HepG2 (cell line): ENCODE measurements at regions not wholly inside any gene's neighbourhood (a gene's known extent, or its start where the extent isn't known, plus 50 kb on each side); places are given as distances from the start of the nearest gene placed in this dataset.

ENCODE experiments used
- ATAC-seq: fragments of 200-7000 bp; cut with Tn5 transposase; 3 replicates; pipeline ENCODE4 v1.9.1; 2020; ENCODE audit warnings: mild to moderate bottlenecking, moderate library complexity
- BruUV-seq: library from RNA; stranded (reverse); fragments of 400-500 nt; replicated peaks from 2 replicates; lab custom pipeline; 2021; lab: Mats Ljungman, UMichigan
- CTCF ChIA-PET: fragments of 300-600 bp; formaldehyde crosslinking; extraction: SDS; loops from one replicate; lab custom pipeline; 2021; ENCODE audit warnings: low total read pairs, inconsistent platforms, low intra/inter-chr PET ratio; lab: Yijun Ruan, JAX
- POLR2A ChIA-PET: fragments of 350-600 bp; sonication (Branson Sonifier 250); formaldehyde crosslinking; loops from one replicate; lab custom pipeline; 2020; ENCODE audit warnings: antibody characterized with exemption, inconsistent platforms; lab: Yijun Ruan, JAX
- DNase-seq: peaks from one replicate; pipeline ENCODE4 v3.0.0-alpha.2; 2015; ENCODE audit warnings: low spot score
- FAIRE-seq: peaks from 3 replicates; lab custom pipeline; 2011; peaks lifted over from hg19 to GRCh38; lab: Jason Lieb, UNC
- H2AFZ ChIP-seq: one replicate; pipeline ENCODE4 v1.6.1; 2011; ENCODE audit warnings: low read length, inconsistent platforms
- H3K27ac ChIP-seq: fragments of 300-600 bp; 3 replicates; pipeline ENCODE4 v1.8.0; 2011; ENCODE audit warnings: mixed run types, mild to moderate bottlenecking, mixed read lengths, low read length, inconsistent platforms; ENCODE audit not compliant: insufficient read depth; ENCODE audit errors: extremely low read length
- H3K27me3 ChIP-seq, 2 experiments: fragments of 200-600 bp in 1 of 2; 2 replicates in 1 of 2; 3 replicates in 1 of 2; pipeline versions ENCODE4 v1.6.0 to v1.8.0; 2011; ENCODE audit warnings: low read length in 2 of 2, mild to moderate bottlenecking in 2 of 2, moderate library complexity in 2 of 2, inconsistent platforms in 1 of 2; ENCODE audit not compliant: insufficient read depth in 2 of 2, control insufficient read depth in 1 of 2
- H3K36me3 ChIP-seq, 2 experiments: fragments of 200-600 bp in 1 of 2; replicated peaks in 1 of 2; 2 replicates in 1 of 2; 3 replicates in 1 of 2; pipeline versions ENCODE4 v1.5.1 to v1.8.0; 2011; ENCODE audit warnings: low read length in 2 of 2, inconsistent platforms in 1 of 2; ENCODE audit not compliant: insufficient read depth in 2 of 2, control insufficient read depth in 1 of 2
- H3K4me1 ChIP-seq: 2 replicates; pipeline ENCODE4 v1.5.1; 2012; ENCODE audit warnings: low read length, inconsistent platforms; ENCODE audit not compliant: insufficient read depth
- H3K4me2 ChIP-seq: 2 replicates; pipeline ENCODE4 v1.6.0; 2011; ENCODE audit warnings: low read depth, low read length, inconsistent platforms
- H3K4me3 ChIP-seq, 3 experiments: fragments of 200-600 bp in 1 of 3; sonication (generic), shearing (Covaris generic) in 1 of 3; replicated peaks in 1 of 3; 2 replicates each; pipeline ENCODE4 v1.5.1; 2011 to 2016; ENCODE audit warnings: low read length in 3 of 3, inconsistent platforms in 2 of 3, low read depth in 2 of 3, mild to moderate bottlenecking in 2 of 3, control low read depth in 1 of 3, mixed read lengths in 1 of 3; ENCODE audit not compliant: insufficient read depth in 1 of 3
- H3K79me2 ChIP-seq: one replicate; pipeline ENCODE4 v1.6.1; 2011; ENCODE audit warnings: low read length, inconsistent platforms; ENCODE audit not compliant: insufficient read depth
- H3K9ac ChIP-seq: 2 replicates; pipeline ENCODE4 v1.6.0; 2011; ENCODE audit warnings: mild to moderate bottlenecking, low read depth, low read length, inconsistent platforms; ENCODE audit not compliant: insufficient read depth
- H3K9me3 ChIP-seq: 2 replicates; pipeline ENCODE4 v1.5.1; 2012; ENCODE audit warnings: mild to moderate bottlenecking, low read length
- H4K20me1 ChIP-seq: 2 replicates; pipeline ENCODE4 v1.6.0; 2011; ENCODE audit warnings: inconsistent platforms, mild to moderate bottlenecking, low read length, moderate library complexity; ENCODE audit not compliant: insufficient read depth
- DNMT1 ChIP-seq: sonication (generic); formaldehyde crosslinking; IDR thresholded peaks from 2 replicates; pipeline ENCODE4 v1.5.1; 2020; ENCODE audit warnings: mild to moderate bottlenecking, missing genetic modification reagents
- FOXC1 ChIP-seq: sonication (generic); formaldehyde crosslinking; IDR thresholded peaks from 2 replicates; pipeline ENCODE4 v1.8.0; 2022; ENCODE audit warnings: mild to moderate bottlenecking, missing genetic modification reagents, borderline replicate concordance
- POLR2AphosphoS2 ChIP-seq: IDR thresholded peaks from 2 replicates; pipeline ENCODE4 v1.6.1; 2011; ENCODE audit warnings: low read depth, low read length, improper control_type of control experiment
- ZFAT ChIP-seq: sonication (generic); formaldehyde crosslinking; conservative IDR thresholded peaks from 2 replicates; pipeline ENCODE4 v1.8.1; 2023; ENCODE audit warnings: missing genetic modification reagents, inconsistent platforms
- ZNF75D ChIP-seq: sonication (generic); formaldehyde crosslinking; IDR thresholded peaks from 2 replicates; pipeline ENCODE4 v1.8.1; 2023; ENCODE audit warnings: missing genetic modification reagents, mild to moderate bottlenecking, borderline replicate concordance
- WGBS: methylation state at CpG from one replicate; pipeline ENCODE4 v1.1.6; 2017; ENCODE audit warnings: low lambda C conversion rate; 5-methylcytosine and 5-hydroxymethylcytosine counted together
- in situ Hi-C: cut with HindIII; loops from 2 replicates; pipeline ENCODE4 v1.10.0; 2017; ENCODE audit warnings: low pct_unique_long_range_greater_than_20kb; ENCODE audit not compliant: extremely low pct_ligation_motif_present
- intact Hi-C: fragments of 100-400 bp; cut with micrococcal nuclease; formaldehyde crosslinking; loops from one replicate; pipeline ENCODE4 v1.10.0; 2022; ENCODE audit not compliant: unreplicated experiment

DNA sequence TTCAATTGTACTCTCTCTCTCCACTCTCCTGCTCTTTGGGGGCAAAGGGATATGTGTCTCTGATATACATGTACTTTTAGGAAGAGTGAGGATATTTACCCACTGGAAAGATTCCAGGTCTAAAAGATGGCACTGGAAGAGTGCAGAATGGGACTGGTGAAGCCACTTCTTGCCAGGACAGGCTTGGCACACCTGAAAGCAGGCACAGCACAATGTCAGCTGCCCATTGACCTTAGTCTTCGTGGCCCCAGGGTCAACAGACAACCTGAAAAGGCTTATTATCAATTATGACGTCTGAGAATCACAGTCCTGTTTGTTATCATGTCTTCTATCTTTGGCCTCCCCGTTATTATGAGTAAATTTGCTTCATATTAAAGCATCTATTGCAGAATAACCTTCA is 86.7 kb upstream of the PAK3 start:
- POLR2A ChIA-PET: no interaction called here
- intact Hi-C loops: no loop called here

DNA sequence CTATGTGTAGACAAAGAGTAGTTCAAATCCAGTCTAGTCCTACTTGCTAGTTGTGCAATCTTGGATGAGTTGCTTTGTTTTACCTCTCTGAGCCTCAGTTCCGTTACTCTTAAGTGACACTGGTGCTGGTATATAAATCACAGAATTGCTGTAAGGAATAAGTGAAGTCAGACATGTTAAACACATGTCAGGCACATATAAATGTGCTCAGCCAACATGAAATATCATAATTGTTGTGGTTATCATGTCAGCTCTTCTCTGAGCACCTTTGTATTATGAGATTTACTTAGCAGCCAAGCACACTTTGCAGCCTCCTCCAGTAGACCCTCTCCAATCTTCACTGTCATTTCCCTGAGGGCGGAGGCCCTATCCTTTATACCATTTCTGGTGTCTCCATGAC is 87.9 kb upstream of the PAK3 start:
- Histone ChIP-seq H3K4me1 (0 out of 2 replicates have a peak, but pooled peaks cover under 1% of the 10 kb centered on the region), H3K79me2 (no peaks in the 10 kb centered on the region), H3K27me3 (no peaks in the 10 kb centered on the region), H4K20me1 (no peaks in the 10 kb centered on the region), H3K4me2 (no peak overlapping the region), H3K9me3 (no peaks in the 10 kb centered on the region), H3K27ac (no peak overlapping the region), H3K9ac (no peak overlapping the region), H3K4me3 (no peak overlapping the region), H2AFZ (no peak overlapping the region), H3K36me3 (no peaks in the 10 kb centered on the region)
- no peak for DNase-seq
- CTCF ChIA-PET: no interaction called here
- no peak for ATAC-seq
- intact Hi-C loops (no loop called here), in situ Hi-C loops (no loop called here)
- FAIRE-seq: no peak
- BruUV-seq: no TSS peak
- POLR2A ChIA-PET: no interaction called here
- TF ChIP-seq ZFAT (CRISPR knock-in tag) (no peak), ZNF75D (no peak)
- 8% methylated on average over 2 of the region's 2 CpGs for WGBS

More for the DNA sequence above, 86.7 kb upstream of the PAK3 start:
- Histone ChIP-seq H3K9me3 (no peaks in the 10 kb centered on the region), H2AFZ (no peak overlapping the region), H3K27me3 (no peaks in the 10 kb centered on the region), H3K4me3 (no peak overlapping the region), H3K79me2 (no peaks in the 10 kb centered on the region), H3K27ac (no peak overlapping the region), H3K4me2 (no peak overlapping the region), H3K36me3 (no peaks in the 10 kb centered on the region), H3K4me1 (peaks cover 11% of the 10 kb centered on the region), H4K20me1 (no peaks in the 10 kb centered on the region), H3K9ac (no peak overlapping the region)
- FAIRE-seq (no peak), DNase-seq (no peak), ATAC-seq (no peak)
- CTCF ChIA-PET: no interaction called here
- BruUV-seq: no TSS peak
- in situ Hi-C loops: no loop called here
- TF ChIP-seq FOXC1 (CRISPR knock-in tag) (no peak), POLR2AphosphoS2 (no peak), DNMT1 (CRISPR knock-in tag) (no peak)
- WGBS: 0% methylated on average over 3 of the region's 3 CpGs
